GM12878 (cell line): ENCODE measurements at regions not wholly inside any gene's neighbourhood (a gene's known extent, or its start where the extent isn't known, plus 50 kb on each side); places are given as distances from the start of the nearest gene placed in this dataset.

ENCODE experiments used
- ATAC-seq: fragments of 200-7000 bp; cut with Tn5 transposase; 3 replicates; pipeline ENCODE4 v1.9.1; 2020; ENCODE audit warnings: mild to moderate bottlenecking, moderate library complexity
- BruUV-seq: library from RNA; stranded (reverse); fragments of 400-500 nt; replicated peaks from 2 replicates; lab custom pipeline; 2021; lab: Mats Ljungman, UMichigan
- CTCF ChIA-PET: fragments of 300-600 bp; sonication (Branson Sonifier 250); formaldehyde crosslinking; extraction: SDS; loops from one replicate; lab custom pipeline; 2021; ENCODE audit warnings: inconsistent platforms; lab: Yijun Ruan, JAX
- POLR2A ChIA-PET: fragments of 350-600 bp; formaldehyde crosslinking; extraction: SDS; loops from one replicate; lab custom pipeline; 2021; ENCODE audit warnings: inconsistent platforms; lab: Charles Lee
- RAD21 ChIA-PET: fragments of 300-600 bp; sonication (Branson Sonifier 250); formaldehyde crosslinking; loops from one replicate; lab custom pipeline; 2023; ENCODE audit warnings: antibody characterized with exemption; ENCODE audit not compliant: unreplicated experiment; lab: Charles Lee
- SMC1A ChIA-PET: fragments of 300-600 bp; sonication (Branson Sonifier 250); formaldehyde crosslinking; loops from one replicate; lab custom pipeline; 2023; ENCODE audit not compliant: unreplicated experiment, uncharacterized antibody; lab: Charles Lee
- DNase-seq: peaks from one replicate; pipeline ENCODE4 v3.0.0-alpha.2; 2011; ENCODE audit warnings: low read depth, low spot score
- FAIRE-seq: peaks from 3 replicates; lab custom pipeline; 2011; peaks lifted over from hg19 to GRCh38; lab: Jason Lieb, UNC
- H2AFZ ChIP-seq: 2 replicates; pipeline ENCODE4 v1.6.0; 2011; ENCODE audit warnings: low read depth, low read length, control low read depth; ENCODE audit not compliant: control insufficient read depth
- H3K27ac ChIP-seq: 2 replicates; pipeline ENCODE4 v1.5.1; 2011; ENCODE audit warnings: control low read depth; ENCODE audit not compliant: control insufficient read depth, insufficient read depth
- H3K27me3 ChIP-seq, 2 experiments: replicated peaks in 1 of 2; 2 replicates each; pipeline versions ENCODE4 v1.6.0 to v1.6.1; 2011; ENCODE audit warnings: low read length in 1 of 2; ENCODE audit not compliant: control insufficient read depth in 2 of 2, insufficient read depth in 2 of 2
- H3K36me3 ChIP-seq, 2 experiments: 2 replicates each; pipeline ENCODE4 v1.5.1; 2011; ENCODE audit warnings: low read length in 1 of 2; ENCODE audit not compliant: control insufficient read depth in 2 of 2, insufficient read depth in 2 of 2
- H3K4me1 ChIP-seq: 2 replicates; pipeline ENCODE4 v1.6.1; 2011; ENCODE audit warnings: mild to moderate bottlenecking, low read length, moderate library complexity, mixed read lengths; ENCODE audit not compliant: control insufficient read depth, insufficient read depth
- H3K4me2 ChIP-seq: 2 replicates; pipeline ENCODE4 v1.6.0; 2011; ENCODE audit warnings: control low read depth; ENCODE audit not compliant: control insufficient read depth, insufficient read depth
- H3K4me3 ChIP-seq: fragments of 200-600 bp; sonication (generic); 2 replicates; pipeline ENCODE4 v1.5.1; 2016
- H3K79me2 ChIP-seq: 2 replicates; pipeline ENCODE4 v1.6.0; 2011; ENCODE audit warnings: low read length; ENCODE audit not compliant: control insufficient read depth, insufficient read depth
- H3K9ac ChIP-seq: 2 replicates; pipeline ENCODE4 v1.8.0; 2011; ENCODE audit warnings: low read length, control low read depth, mixed read lengths; ENCODE audit not compliant: control insufficient read depth, insufficient read depth
- H3K9me3 ChIP-seq: replicated peaks from 3 replicates; pipeline ENCODE4 v1.5.1; 2011; ENCODE audit warnings: mild to moderate bottlenecking, low read length; ENCODE audit not compliant: control insufficient read depth, insufficient read depth
- H4K20me1 ChIP-seq: 2 replicates; pipeline ENCODE4 v1.6.0; 2011; ENCODE audit not compliant: control insufficient read depth, insufficient read depth
- DPF2 ChIP-seq: fragments of 450-650 bp; IDR thresholded peaks from 2 replicates; pipeline ENCODE4 v1.6.1; 2017; ENCODE audit warnings: mild to moderate bottlenecking
- POU2F2 ChIP-seq: IDR thresholded peaks from 3 replicates; pipeline ENCODE4 v1.6.1; 2011; ENCODE audit warnings: low read depth, mild to moderate bottlenecking, low read length, borderline replicate concordance
- SIN3A ChIP-seq: IDR thresholded peaks from 2 replicates; pipeline ENCODE4 v1.6.1; 2012; ENCODE audit warnings: low read depth, low read length, improper control_type of control experiment
- SP1 ChIP-seq: IDR thresholded peaks from one replicate; pipeline ENCODE4 v1.6.1; 2011; ENCODE audit warnings: low read depth, low read length
- SRF ChIP-seq, 2 experiments: IDR thresholded peaks; 2 replicates each; pipeline ENCODE4 v1.6.1; 2011; ENCODE audit warnings: low read depth in 2 of 2, low read length in 2 of 2, mild to moderate bottlenecking in 1 of 2, moderate library complexity in 1 of 2
- STAT1 ChIP-seq: fragments of 450-650 bp; conservative IDR thresholded peaks from 2 replicates; pipeline ENCODE4 v1.6.1; 2014; ENCODE audit warnings: antibody characterized with exemption, mild to moderate bottlenecking
- WRNIP1 ChIP-seq: IDR thresholded peaks from 2 replicates; pipeline ENCODE4 v1.6.1; 2011; ENCODE audit warnings: low read depth, low read length, improper control_type of control experiment, borderline replicate concordance
- ZNF207 ChIP-seq: fragments of 450-650 bp; IDR thresholded peaks from 2 replicates; pipeline ENCODE4 v1.6.1; 2014; ENCODE audit warnings: antibody characterized with exemption, mild to moderate bottlenecking, borderline replicate concordance
- WGBS: methylation state at CpG from one replicate; pipeline ENCODE4 v1.1.6; 2016; ENCODE audit warnings: low lambda C conversion rate; ENCODE audit not compliant: insufficient replicate concordance, insufficient coverage; ENCODE audit errors: missing lambda C conversion rate; 5-methylcytosine and 5-hydroxymethylcytosine counted together
- in situ Hi-C: fragments of 300-500 bp; cut with MboI; formaldehyde crosslinking; loops from 9 replicates; pipeline ENCODE4 v1.14.3; 2018; ENCODE audit warnings: mixed read lengths
- intact Hi-C: fragments of 100-400 bp; cut with micrococcal nuclease; formaldehyde crosslinking; loops from one replicate; pipeline ENCODE4 v1.14.2; 2022; ENCODE audit not compliant: unreplicated experiment
- TF ChIP-seq, protein P1 (sequence below): IDR thresholded peaks from 2 replicates; pipeline ENCODE4 v1.6.1; 2011; ENCODE audit warnings: low read depth, mild to moderate bottlenecking, low read length, moderate library complexity, borderline replicate concordance; ENCODE audit errors: extremely low read depth
- TF ChIP-seq, protein P2 (sequence below): fragments of 450-650 bp; IDR thresholded peaks from 2 replicates; pipeline ENCODE4 v1.6.1; 2014; ENCODE audit warnings: mild to moderate bottlenecking
- TF ChIP-seq, protein P3 (sequence below): IDR thresholded peaks from 2 replicates; pipeline ENCODE4 v1.6.1; 2012; ENCODE audit warnings: mild to moderate bottlenecking, low read depth, low read length

DNA sequence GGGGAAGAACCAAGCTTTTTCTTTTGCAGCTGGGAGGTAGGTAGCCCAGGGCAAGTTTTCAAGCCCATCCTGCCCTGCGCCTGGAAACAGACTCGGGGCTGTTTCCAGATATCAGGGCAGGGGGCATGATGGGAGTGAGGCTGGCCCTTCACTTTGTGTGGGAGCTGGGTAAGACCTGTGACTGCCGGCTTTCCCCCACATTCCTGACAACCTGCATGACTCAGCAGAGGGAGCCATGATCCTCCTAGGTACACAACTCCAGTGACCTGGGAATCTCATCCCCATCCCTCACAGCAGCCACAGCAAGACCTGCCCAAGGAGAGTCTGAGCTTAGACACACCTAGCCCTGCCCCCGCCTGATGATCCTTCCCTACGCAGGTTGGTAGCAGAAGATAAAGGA is 280.8 kb downstream of the SOX4 start:
- RAD21 ChIA-PET, result no interaction called here

More for the DNA sequence above, 280.8 kb downstream of the SOX4 start:
- Histone ChIP-seq H3K4me1 (no peaks in the 10 kb centered on the region), H3K4me2 (no peak overlapping the region), H3K36me3 (no peaks in the 10 kb centered on the region), H3K4me3 (no peak overlapping the region), H3K27me3 (no peaks in the 10 kb centered on the region), H3K27ac (no peak overlapping the region), H2AFZ (no peak overlapping the region), H3K9me3 (no peaks in the 10 kb centered on the region; the same call in 1 of the 3 replicates), H3K9ac (no peak overlapping the region), H4K20me1 (no peaks in the 10 kb centered on the region), H3K79me2 (no peaks in the 10 kb centered on the region)
- FAIRE-seq (no peak), ATAC-seq (no peak), DNase-seq (no peak)
- ChIA-PET POLR2A (no interaction called here), SMC1A (interaction anchor here (0.8 kb wide), 1 partner anchor 100 kb away, joined by 3 read pairs; no protein-coding TSS in a partner anchor), CTCF (no interaction called here)
- BruUV-seq, result no TSS peak
- in situ Hi-C loops (no loop called here), intact Hi-C loops (no loop called here)
- 48% methylated on average over 5 of the region's 5 CpGs for WGBS
- TF ChIP-seq STAT1, result no peak
- no peak for TF ChIP-seq DPF2
- no peak for TF ChIP-seq ZNF207
- TF ChIP-seq, protein P1, sequence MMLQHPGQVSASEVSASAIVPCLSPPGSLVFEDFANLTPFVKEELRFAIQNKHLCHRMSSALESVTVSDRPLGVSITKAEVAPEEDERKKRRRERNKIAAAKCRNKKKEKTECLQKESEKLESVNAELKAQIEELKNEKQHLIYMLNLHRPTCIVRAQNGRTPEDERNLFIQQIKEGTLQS, result no peak
- TF ChIP-seq SRF (IDR thresholded peaks at IDR 0.05; ENCODE audit: low read depth in 2 of 2, low read length in 2 of 2), result no peak
- no peak for TF ChIP-seq WRNIP1
- TF ChIP-seq, protein P2, sequence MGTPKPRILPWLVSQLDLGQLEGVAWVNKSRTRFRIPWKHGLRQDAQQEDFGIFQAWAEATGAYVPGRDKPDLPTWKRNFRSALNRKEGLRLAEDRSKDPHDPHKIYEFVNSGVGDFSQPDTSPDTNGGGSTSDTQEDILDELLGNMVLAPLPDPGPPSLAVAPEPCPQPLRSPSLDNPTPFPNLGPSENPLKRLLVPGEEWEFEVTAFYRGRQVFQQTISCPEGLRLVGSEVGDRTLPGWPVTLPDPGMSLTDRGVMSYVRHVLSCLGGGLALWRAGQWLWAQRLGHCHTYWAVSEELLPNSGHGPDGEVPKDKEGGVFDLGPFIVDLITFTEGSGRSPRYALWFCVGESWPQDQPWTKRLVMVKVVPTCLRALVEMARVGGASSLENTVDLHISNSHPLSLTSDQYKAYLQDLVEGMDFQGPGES, result no peak
- no peak for TF ChIP-seq SIN3A
- no peak for TF ChIP-seq SP1
- TF ChIP-seq, protein P3, sequence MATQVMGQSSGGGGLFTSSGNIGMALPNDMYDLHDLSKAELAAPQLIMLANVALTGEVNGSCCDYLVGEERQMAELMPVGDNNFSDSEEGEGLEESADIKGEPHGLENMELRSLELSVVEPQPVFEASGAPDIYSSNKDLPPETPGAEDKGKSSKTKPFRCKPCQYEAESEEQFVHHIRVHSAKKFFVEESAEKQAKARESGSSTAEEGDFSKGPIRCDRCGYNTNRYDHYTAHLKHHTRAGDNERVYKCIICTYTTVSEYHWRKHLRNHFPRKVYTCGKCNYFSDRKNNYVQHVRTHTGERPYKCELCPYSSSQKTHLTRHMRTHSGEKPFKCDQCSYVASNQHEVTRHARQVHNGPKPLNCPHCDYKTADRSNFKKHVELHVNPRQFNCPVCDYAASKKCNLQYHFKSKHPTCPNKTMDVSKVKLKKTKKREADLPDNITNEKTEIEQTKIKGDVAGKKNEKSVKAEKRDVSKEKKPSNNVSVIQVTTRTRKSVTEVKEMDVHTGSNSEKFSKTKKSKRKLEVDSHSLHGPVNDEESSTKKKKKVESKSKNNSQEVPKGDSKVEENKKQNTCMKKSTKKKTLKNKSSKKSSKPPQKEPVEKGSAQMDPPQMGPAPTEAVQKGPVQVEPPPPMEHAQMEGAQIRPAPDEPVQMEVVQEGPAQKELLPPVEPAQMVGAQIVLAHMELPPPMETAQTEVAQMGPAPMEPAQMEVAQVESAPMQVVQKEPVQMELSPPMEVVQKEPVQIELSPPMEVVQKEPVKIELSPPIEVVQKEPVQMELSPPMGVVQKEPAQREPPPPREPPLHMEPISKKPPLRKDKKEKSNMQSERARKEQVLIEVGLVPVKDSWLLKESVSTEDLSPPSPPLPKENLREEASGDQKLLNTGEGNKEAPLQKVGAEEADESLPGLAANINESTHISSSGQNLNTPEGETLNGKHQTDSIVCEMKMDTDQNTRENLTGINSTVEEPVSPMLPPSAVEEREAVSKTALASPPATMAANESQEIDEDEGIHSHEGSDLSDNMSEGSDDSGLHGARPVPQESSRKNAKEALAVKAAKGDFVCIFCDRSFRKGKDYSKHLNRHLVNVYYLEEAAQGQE, result no peak
- no peak for TF ChIP-seq POU2F2
